GM23338 (cell line): ENCODE measurements at regions not wholly inside any gene's neighbourhood (a gene's known extent, or its start where the extent isn't known, plus 50 kb on each side); places are given as distances from the start of the nearest gene placed in this dataset.

Source experiments
- ATAC-seq: fragments of 200-7000 bp; cut with Tn5 transposase; 3 replicates; pipeline ENCODE4 v1.9.1; 2020
- DNase-seq: peaks from one replicate; pipeline ENCODE4 v3.0.0-alpha.2; 2015; ENCODE audit warnings: low spot score
- H2AFZ ChIP-seq: fragments of 200-600 bp; sonication (generic); 2 replicates; pipeline ENCODE4 v1.8.0; 2016; ENCODE audit warnings: antibody characterized with exemption, mild to moderate bottlenecking, moderate library complexity
- H3F3A ChIP-seq: fragments of 200-600 bp; sonication (generic); replicated peaks from 2 replicates; pipeline ENCODE4 v1.8.0; 2017; ENCODE audit warnings: antibody characterized with exemption, mixed run types, low read depth
- H3K27ac ChIP-seq: fragments of 200-600 bp; sonication (generic); 2 replicates; pipeline ENCODE4 v1.6.1; 2016; ENCODE audit warnings: low read depth
- H3K27me3 ChIP-seq: fragments of 200-600 bp; sonication (generic); 2 replicates; pipeline ENCODE4 v1.8.0; 2016; ENCODE audit warnings: mild to moderate bottlenecking, mixed run types, moderate library complexity; ENCODE audit not compliant: insufficient read depth
- H3K36me3 ChIP-seq: fragments of 200-600 bp; sonication (generic); 2 replicates; pipeline ENCODE4 v1.8.0; 2016; ENCODE audit warnings: mild to moderate bottlenecking; ENCODE audit not compliant: insufficient read depth
- H3K4me1 ChIP-seq: fragments of 200-600 bp; sonication (generic); 2 replicates; pipeline ENCODE4 v1.8.0; 2016; ENCODE audit warnings: mild to moderate bottlenecking, moderate library complexity; ENCODE audit not compliant: insufficient read depth
- H3K4me2 ChIP-seq: fragments of 200-600 bp; sonication (generic); 2 replicates; pipeline ENCODE4 v1.7.1; 2017; ENCODE audit warnings: mixed run types
- H3K4me3 ChIP-seq: fragments of 200-600 bp; sonication (generic); 2 replicates; pipeline ENCODE4 v1.6.1; 2016; ENCODE audit warnings: mixed run types
- H3K79me2 ChIP-seq: fragments of 200-600 bp; sonication (generic); replicated peaks from 2 replicates; pipeline ENCODE4 v1.8.0; 2017; ENCODE audit warnings: mild to moderate bottlenecking; ENCODE audit not compliant: insufficient read depth
- H3K9me2 ChIP-seq: fragments of 200-600 bp; sonication (generic); 2 replicates; pipeline ENCODE4 v1.8.0; 2017; ENCODE audit not compliant: insufficient read depth
- H4K20me1 ChIP-seq: fragments of 200-600 bp; sonication (generic); replicated peaks from 2 replicates; pipeline ENCODE4 v1.8.0; 2017; ENCODE audit warnings: mild to moderate bottlenecking; ENCODE audit not compliant: insufficient read depth
- H3K27ac Mint-ChIP-seq: 2 replicates; pipeline ENCODE4 v1.8.0; 2020; ENCODE audit warnings: inconsistent platforms, mild to moderate bottlenecking, moderate library complexity, mixed read lengths
- H3K27me3 Mint-ChIP-seq: 3 replicates; pipeline ENCODE4 v1.8.0; 2022; ENCODE audit warnings: low read depth, mild to moderate bottlenecking, moderate library complexity, mixed read lengths, inconsistent platforms; ENCODE audit not compliant: insufficient read depth, poor library complexity
- H3K36me3 Mint-ChIP-seq: 3 replicates; pipeline ENCODE4 v1.8.0; 2021; ENCODE audit warnings: low read depth, mild to moderate bottlenecking, inconsistent platforms, moderate library complexity, mixed read lengths
- H3K4me1 Mint-ChIP-seq: 3 replicates; pipeline ENCODE4 v1.8.0; 2020; ENCODE audit warnings: mild to moderate bottlenecking, inconsistent platforms, mixed read lengths
- H3K4me3 Mint-ChIP-seq: 3 replicates; pipeline ENCODE4 v1.8.0; 2021; ENCODE audit warnings: moderate library complexity, mild to moderate bottlenecking, inconsistent platforms, mixed read lengths
- H3K9me3 Mint-ChIP-seq: 3 replicates; pipeline ENCODE4 v1.8.0; 2020; ENCODE audit warnings: moderate library complexity, mild to moderate bottlenecking, inconsistent platforms, mixed read lengths
- CREB1 ChIP-seq: fragments of 250-450 bp; sonication (Bioruptor Pico); IDR thresholded peaks from 2 replicates; pipeline ENCODE4 v1.5.0; 2020; ENCODE audit warnings: low read depth, mild to moderate bottlenecking, moderate library complexity
- ETS1 ChIP-seq: IDR thresholded peaks from 2 replicates; pipeline ENCODE4 v1.6.1; 2016; ENCODE audit warnings: antibody characterized with exemption
- EZH2 ChIP-seq: fragments of 200-600 bp; sonication (generic); IDR thresholded peaks from one replicate; pipeline ENCODE4 v1.8.0; 2017; ENCODE audit warnings: antibody characterized with exemption, mild to moderate bottlenecking, low read depth; ENCODE audit not compliant: unreplicated experiment
- EZH2phosphoT487 ChIP-seq: fragments of 200-600 bp; sonication (generic); IDR thresholded peaks from one replicate; pipeline ENCODE4 v1.8.1; 2018; ENCODE audit warnings: antibody characterized with exemption; ENCODE audit not compliant: unreplicated experiment
- JUNB ChIP-seq: IDR thresholded peaks from one replicate; pipeline ENCODE4 v1.6.1; 2016; ENCODE audit warnings: antibody characterized with exemption; ENCODE audit not compliant: unreplicated experiment
- NANOG ChIP-seq: IDR thresholded peaks from 2 replicates; pipeline ENCODE4 v1.6.1; 2016; ENCODE audit warnings: antibody characterized with exemption, borderline replicate concordance
- REST ChIP-seq: IDR thresholded peaks from one replicate; pipeline ENCODE4 v1.6.1; 2018; ENCODE audit warnings: antibody characterized with exemption; ENCODE audit not compliant: unreplicated experiment
- STAT1 ChIP-seq: IDR thresholded peaks from one replicate; pipeline ENCODE4 v1.6.1; 2016; ENCODE audit warnings: antibody characterized with exemption; ENCODE audit not compliant: unreplicated experiment
- ZNF114 ChIP-seq: fragments of 250-450 bp; sonication (Bioruptor Pico); IDR thresholded peaks from 2 replicates; pipeline ENCODE4 v1.5.0; 2020; ENCODE audit warnings: mild to moderate bottlenecking, moderate library complexity
- TF ChIP-seq, protein P1 (sequence below), 2 experiments: fragments of 200-600 bp in 1 of 2; sonication (generic) in 1 of 2; conservative IDR thresholded peaks; 2 replicates each; pipeline versions ENCODE4 v1.5.1 to v1.6.1; 2016 to 2017; ENCODE audit warnings: antibody characterized with exemption in 2 of 2, low read depth in 2 of 2, mild to moderate bottlenecking in 2 of 2, moderate library complexity in 1 of 2
- TF ChIP-seq, protein P2 (sequence below): fragments of 250-450 bp; sonication (Bioruptor Pico); IDR thresholded peaks from 2 replicates; pipeline ENCODE4 v1.5.0; 2020; ENCODE audit warnings: mild to moderate bottlenecking, moderate library complexity

DNA sequence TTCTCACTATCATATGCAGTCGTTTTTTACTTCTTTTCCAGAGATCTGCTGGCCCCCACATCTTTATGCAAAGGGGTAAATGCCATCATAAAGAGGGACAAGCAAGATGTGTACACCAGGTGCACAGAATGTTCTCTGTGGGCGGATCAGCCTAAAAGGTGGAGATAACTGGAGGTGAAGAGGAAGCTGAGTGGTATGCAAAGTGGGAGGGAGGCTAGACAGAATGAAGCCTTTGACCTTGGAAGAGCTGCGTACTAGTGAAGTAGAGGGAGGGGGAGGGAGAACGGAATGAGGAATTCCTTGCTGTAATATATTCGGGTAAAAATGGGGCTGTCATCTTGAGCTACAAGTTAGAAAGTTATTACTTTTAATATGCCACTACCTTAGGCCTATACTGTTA lies 287.5 kb upstream of the VRK2 start:
- Histone ChIP-seq H3K36me3 (no peaks in the 10 kb centered on the region), H4K20me1 (no peaks in the 10 kb centered on the region), H3K27ac (no peak overlapping the region), H3K9me2 (no peaks in the 10 kb centered on the region; the same call in 1 of the 2 replicates), H2AFZ (0 out of 2 replicates have a peak overlapping the region, but pooled peaks have one; percentile 28), H3F3A (no peaks in the 10 kb centered on the region), H3K79me2 (no peaks in the 10 kb centered on the region), H3K4me1 (peaks cover 23% of the 10 kb centered on the region), H3K4me2 (peak overlapping the region; percentile 64), H3K27me3 (no peaks in the 10 kb centered on the region), H3K4me3 (peak overlapping the region; percentile 36; the same call in 1 of the 2 replicates)
- Mint-ChIP-seq H3K4me3 (no peak overlapping the region; the same call in 2 of the 3 replicates), H3K4me1 (peaks cover 37% of the 10 kb centered on the region), H3K27me3 (peaks cover 4% of the 10 kb centered on the region), H3K27ac (no peak overlapping the region), H3K9me3 (no peaks in the 10 kb centered on the region), H3K36me3 (no peaks in the 10 kb centered on the region)
- no peak for TF ChIP-seq ETS1
- TF ChIP-seq, protein P1, sequence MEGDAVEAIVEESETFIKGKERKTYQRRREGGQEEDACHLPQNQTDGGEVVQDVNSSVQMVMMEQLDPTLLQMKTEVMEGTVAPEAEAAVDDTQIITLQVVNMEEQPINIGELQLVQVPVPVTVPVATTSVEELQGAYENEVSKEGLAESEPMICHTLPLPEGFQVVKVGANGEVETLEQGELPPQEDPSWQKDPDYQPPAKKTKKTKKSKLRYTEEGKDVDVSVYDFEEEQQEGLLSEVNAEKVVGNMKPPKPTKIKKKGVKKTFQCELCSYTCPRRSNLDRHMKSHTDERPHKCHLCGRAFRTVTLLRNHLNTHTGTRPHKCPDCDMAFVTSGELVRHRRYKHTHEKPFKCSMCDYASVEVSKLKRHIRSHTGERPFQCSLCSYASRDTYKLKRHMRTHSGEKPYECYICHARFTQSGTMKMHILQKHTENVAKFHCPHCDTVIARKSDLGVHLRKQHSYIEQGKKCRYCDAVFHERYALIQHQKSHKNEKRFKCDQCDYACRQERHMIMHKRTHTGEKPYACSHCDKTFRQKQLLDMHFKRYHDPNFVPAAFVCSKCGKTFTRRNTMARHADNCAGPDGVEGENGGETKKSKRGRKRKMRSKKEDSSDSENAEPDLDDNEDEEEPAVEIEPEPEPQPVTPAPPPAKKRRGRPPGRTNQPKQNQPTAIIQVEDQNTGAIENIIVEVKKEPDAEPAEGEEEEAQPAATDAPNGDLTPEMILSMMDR (conservative IDR thresholded peaks at IDR 0.05; ENCODE audit: low read depth in 2 of 2), result no peak
- no peak for TF ChIP-seq REST
- TF ChIP-seq, protein P2, sequence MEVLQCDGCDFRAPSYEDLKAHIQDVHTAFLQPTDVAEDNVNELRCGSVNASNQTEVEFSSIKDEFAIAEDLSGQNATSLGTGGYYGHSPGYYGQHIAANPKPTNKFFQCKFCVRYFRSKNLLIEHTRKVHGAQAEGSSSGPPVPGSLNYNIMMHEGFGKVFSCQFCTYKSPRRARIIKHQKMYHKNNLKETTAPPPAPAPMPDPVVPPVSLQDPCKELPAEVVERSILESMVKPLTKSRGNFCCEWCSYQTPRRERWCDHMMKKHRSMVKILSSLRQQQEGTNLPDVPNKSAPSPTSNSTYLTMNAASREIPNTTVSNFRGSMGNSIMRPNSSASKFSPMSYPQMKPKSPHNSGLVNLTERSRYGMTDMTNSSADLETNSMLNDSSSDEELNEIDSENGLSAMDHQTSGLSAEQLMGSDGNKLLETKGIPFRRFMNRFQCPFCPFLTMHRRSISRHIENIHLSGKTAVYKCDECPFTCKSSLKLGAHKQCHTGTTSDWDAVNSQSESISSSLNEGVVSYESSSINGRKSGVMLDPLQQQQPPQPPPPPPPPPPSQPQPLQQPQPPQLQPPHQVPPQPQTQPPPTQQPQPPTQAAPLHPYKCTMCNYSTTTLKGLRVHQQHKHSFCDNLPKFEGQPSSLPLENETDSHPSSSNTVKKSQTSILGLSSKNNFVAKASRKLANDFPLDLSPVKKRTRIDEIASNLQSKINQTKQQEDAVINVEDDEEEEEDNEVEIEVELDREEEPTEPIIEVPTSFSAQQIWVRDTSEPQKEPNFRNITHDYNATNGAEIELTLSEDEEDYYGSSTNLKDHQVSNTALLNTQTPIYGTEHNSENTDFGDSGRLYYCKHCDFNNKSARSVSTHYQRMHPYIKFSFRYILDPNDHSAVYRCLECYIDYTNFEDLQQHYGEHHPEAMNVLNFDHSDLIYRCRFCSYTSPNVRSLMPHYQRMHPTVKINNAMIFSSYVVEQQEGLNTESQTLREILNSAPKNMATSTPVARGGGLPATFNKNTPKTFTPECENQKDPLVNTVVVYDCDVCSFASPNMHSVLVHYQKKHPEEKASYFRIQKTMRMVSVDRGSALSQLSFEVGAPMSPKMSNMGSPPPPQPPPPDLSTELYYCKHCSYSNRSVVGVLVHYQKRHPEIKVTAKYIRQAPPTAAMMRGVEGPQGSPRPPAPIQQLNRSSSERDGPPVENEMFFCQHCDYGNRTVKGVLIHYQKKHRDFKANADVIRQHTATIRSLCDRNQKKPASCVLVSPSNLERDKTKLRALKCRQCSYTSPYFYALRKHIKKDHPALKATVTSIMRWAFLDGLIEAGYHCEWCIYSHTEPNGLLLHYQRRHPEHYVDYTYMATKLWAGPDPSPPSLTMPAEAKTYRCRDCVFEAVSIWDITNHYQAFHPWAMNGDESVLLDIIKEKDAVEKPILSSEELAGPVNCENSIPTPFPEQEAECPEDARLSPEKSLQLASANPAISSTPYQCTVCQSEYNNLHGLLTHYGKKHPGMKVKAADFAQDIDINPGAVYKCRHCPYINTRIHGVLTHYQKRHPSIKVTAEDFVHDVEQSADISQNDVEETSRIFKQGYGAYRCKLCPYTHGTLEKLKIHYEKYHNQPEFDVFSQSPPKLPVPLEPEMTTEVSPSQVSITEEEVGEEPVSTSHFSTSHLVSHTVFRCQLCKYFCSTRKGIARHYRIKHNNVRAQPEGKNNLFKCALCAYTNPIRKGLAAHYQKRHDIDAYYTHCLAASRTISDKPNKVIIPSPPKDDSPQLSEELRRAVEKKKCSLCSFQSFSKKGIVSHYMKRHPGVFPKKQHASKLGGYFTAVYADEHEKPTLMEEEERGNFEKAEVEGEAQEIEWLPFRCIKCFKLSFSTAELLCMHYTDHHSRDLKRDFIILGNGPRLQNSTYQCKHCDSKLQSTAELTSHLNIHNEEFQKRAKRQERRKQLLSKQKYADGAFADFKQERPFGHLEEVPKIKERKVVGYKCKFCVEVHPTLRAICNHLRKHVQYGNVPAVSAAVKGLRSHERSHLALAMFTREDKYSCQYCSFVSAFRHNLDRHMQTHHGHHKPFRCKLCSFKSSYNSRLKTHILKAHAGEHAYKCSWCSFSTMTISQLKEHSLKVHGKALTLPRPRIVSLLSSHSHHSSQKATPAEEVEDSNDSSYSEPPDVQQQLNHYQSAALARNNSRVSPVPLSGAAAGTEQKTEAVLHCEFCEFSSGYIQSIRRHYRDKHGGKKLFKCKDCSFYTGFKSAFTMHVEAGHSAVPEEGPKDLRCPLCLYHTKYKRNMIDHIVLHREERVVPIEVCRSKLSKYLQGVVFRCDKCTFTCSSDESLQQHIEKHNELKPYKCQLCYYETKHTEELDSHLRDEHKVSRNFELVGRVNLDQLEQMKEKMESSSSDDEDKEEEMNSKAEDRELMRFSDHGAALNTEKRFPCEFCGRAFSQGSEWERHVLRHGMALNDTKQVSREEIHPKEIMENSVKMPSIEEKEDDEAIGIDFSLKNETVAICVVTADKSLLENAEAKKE (CRISPR knock-in tag), result no peak
- no peak for TF ChIP-seq CREB1
- no peak for TF ChIP-seq ZNF114 (CRISPR knock-in tag)
- no peak for TF ChIP-seq JUNB
- no peak for TF ChIP-seq NANOG
- TF ChIP-seq EZH2, result no peak
- TF ChIP-seq EZH2phosphoT487, result no peak
- no peak for TF ChIP-seq STAT1
- peak; percentile 31 for ATAC-seq
- peak; percentile 56 for DNase-seq
